Lung (tissue), 11 donors: ENCODE measurements at regions not wholly inside any gene's neighbourhood (a gene's known extent, or its start where the extent isn't known, plus 50 kb on each side); places are given as distances from the start of the nearest gene placed in this dataset.
A peak's percentile ranks its signal among the peaks of the same experiment; 100 is the strongest.

Source experiments
- ATAC-seq: fragments of 200-7000 bp; cut with Tn5 transposase; one replicate; pipeline ENCODE4 v1.9.1; 2020; ENCODE audit warnings: moderate number of reproducible peaks; ENCODE audit not compliant: insufficient read depth, low FRiP score
- DNase-seq, 3 donors: peaks; one replicate each; pipeline ENCODE4 v3.0.0-alpha.2; 2013 to 2017
- H3K27ac ChIP-seq, 2 donors: one replicate each; pipeline ENCODE4 v1.5.1; 2013; ENCODE audit warnings: mild to moderate bottlenecking in 2 of 2, moderate library complexity in 2 of 2, control low read depth in 1 of 2, inconsistent platforms in 1 of 2, low read depth in 1 of 2, low read length in 1 of 2
- H3K27me3 ChIP-seq, 3 donors: one replicate each; pipeline ENCODE4 v1.5.1; 2013; ENCODE audit warnings: low read length in 2 of 3; ENCODE audit not compliant: control insufficient read depth in 3 of 3, insufficient read depth in 3 of 3
- H3K36me3 ChIP-seq, 4 donors: one replicate each; pipeline ENCODE4 v1.5.1; 2013; ENCODE audit warnings: low read length in 4 of 4, mild to moderate bottlenecking in 1 of 4, moderate library complexity in 1 of 4; ENCODE audit not compliant: control insufficient read depth in 4 of 4, insufficient read depth in 4 of 4
- H3K4me1 ChIP-seq, 5 donors: one replicate each; pipeline ENCODE4 v1.5.1; 2013; ENCODE audit warnings: low read length in 5 of 5, mild to moderate bottlenecking in 2 of 5, moderate library complexity in 1 of 5; ENCODE audit not compliant: control insufficient read depth in 5 of 5, insufficient read depth in 5 of 5
- H3K4me3 ChIP-seq: one replicate; pipeline ENCODE4 v1.5.1; 2013; ENCODE audit warnings: mild to moderate bottlenecking, control low read depth, moderate library complexity
- H3K9ac ChIP-seq, 2 donors: one replicate each; pipeline ENCODE4 v1.5.1; 2013; ENCODE audit warnings: low read length in 2 of 2, control low read depth in 1 of 2; ENCODE audit not compliant: insufficient read depth in 1 of 2
- H3K9me3 ChIP-seq, 4 donors: one replicate each; pipeline ENCODE4 v1.5.1; 2013; ENCODE audit warnings: low read length in 3 of 4, mild to moderate bottlenecking in 1 of 4, moderate library complexity in 1 of 4; ENCODE audit not compliant: control insufficient read depth in 4 of 4, insufficient read depth in 3 of 4
- WGBS, 2 donors: extraction: QIAGEN DNeasy Blood & Tissue Kit; methylation state at CpG; one replicate each; pipeline ENCODE4 v1.1.7; 2013; 5-methylcytosine and 5-hydroxymethylcytosine counted together
- TF ChIP-seq, protein P1 (sequence below): IDR thresholded peaks from 2 replicates; pipeline ENCODE4 v1.5.1; 2012; ENCODE audit warnings: mild to moderate bottlenecking; ENCODE audit errors: control extremely low read depth, extremely low read depth
- donor health status: control.
- donor health status: control.
- donor health status: Bipolar disorder and iron deficiency.
- donor health status: healthy.
- donor health status: DM: yes; HTN: yes; CAD: no.

DNA sequence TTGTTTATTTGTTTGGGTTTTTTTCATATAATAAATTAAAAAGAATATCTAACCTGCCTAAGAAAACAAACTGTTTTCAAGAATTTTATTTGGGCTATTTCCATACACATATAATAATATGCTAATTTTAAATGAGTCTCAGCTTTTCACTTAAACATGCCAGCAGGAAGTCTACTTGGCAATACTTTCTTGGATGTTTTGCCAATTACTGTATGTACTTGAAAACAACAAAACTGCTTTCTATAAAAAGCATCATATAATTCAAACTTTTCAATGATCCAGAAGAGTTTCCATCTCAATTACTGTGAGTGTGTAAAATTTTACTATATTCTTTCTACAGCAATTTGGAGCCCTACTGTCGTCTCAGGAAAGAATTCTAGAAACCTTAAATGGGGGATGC, 961.2 kb downstream of the PCDH17 start:
- 84 to 85% methylated on average over 1 of the region's 1 CpG for WGBS, 2 donors
- H3K4me3 ChIP-seq: no peak overlapping the region
- DNase-seq (peak in 2 of 3 donors; percentile 23 to 74), ATAC-seq (no peak)
- no peaks in the 10 kb centered on the region for H3K4me1 ChIP-seq
- no peaks in the 10 kb centered on the region for H3K27me3 ChIP-seq
- H3K27ac ChIP-seq: no peak overlapping the region
- H3K9me3 ChIP-seq: no peaks in the 10 kb centered on the region
- TF ChIP-seq, protein P1, sequence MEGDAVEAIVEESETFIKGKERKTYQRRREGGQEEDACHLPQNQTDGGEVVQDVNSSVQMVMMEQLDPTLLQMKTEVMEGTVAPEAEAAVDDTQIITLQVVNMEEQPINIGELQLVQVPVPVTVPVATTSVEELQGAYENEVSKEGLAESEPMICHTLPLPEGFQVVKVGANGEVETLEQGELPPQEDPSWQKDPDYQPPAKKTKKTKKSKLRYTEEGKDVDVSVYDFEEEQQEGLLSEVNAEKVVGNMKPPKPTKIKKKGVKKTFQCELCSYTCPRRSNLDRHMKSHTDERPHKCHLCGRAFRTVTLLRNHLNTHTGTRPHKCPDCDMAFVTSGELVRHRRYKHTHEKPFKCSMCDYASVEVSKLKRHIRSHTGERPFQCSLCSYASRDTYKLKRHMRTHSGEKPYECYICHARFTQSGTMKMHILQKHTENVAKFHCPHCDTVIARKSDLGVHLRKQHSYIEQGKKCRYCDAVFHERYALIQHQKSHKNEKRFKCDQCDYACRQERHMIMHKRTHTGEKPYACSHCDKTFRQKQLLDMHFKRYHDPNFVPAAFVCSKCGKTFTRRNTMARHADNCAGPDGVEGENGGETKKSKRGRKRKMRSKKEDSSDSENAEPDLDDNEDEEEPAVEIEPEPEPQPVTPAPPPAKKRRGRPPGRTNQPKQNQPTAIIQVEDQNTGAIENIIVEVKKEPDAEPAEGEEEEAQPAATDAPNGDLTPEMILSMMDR: no peak
- no peak overlapping the region for H3K9ac ChIP-seq
- H3K36me3 ChIP-seq: no peaks in the 10 kb centered on the region

DNA sequence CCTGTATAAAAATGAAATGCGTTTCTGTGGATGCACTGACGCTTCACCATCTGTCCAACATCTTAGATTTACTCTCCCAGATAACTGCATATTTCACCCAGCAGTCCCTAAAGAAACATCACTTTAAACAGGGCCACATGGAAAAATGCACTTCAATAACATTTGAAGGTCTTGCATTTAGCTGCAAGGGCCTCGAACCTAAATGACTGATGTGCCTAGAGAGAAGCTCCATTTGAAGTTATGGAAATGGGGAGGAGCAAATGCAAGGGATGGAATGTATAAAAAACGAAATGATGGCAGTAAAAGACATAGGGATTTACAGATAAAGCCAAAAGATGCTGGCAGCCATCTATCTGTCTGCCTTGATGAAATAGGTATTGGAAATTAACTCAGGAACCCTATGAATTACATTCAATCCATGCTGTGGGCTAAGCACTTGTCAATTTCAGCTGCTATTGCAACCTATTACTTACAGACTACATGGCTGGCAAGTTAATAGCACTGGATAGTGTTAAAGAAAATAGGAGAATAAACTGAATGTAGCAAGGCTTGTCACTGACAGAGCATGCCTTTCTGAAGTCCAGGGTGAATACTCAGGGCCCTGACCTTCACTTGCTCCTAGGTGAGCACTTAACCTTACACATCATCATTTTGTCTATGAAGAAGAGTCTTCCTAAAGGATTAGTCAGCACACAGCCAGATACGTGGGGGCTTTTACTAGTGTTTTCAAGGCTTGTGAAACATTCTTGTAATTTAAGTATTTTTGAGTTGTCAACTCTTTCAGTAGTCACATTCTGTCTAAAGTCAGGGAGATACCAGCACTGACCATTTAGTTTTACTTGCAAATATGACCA, 963.4 kb downstream of the PCDH17 start:
- TF ChIP-seq, protein P1: no peak

DNA sequence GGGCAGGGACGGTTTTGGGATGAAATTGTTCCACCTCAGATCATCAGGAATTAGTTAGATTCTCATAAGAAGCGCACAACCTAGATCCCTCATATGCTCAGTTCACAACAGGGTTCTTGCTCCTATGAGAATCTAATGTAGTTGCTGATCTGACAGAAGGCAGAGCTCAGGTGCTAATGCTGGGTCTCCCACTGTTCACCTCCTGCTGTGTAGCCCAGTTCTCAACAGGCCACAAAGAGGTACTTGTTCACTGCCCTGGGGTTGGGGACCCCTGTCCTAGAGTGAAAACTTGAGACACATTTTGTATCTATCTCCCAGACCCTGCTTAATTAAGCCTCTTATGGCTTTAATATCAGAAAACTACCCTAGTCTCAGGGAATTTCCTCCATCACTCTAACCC, 966.0 kb downstream of the PCDH17 start:
- ATAC-seq (no peak), DNase-seq (no peak)
- Histone ChIP-seq H3K9me3 (peaks cover 0 to 3% (median 0%) of the 10 kb centered on the region in 4 donors), H3K4me1 (no peaks in the 10 kb centered on the region), H3K27me3 (no peaks in the 10 kb centered on the region), H3K9ac (no peak overlapping the region), H3K36me3 (no peaks in the 10 kb centered on the region), H3K27ac (no peak overlapping the region), H3K4me3 (no peak overlapping the region)
- WGBS, 2 donors: 94 to 95% methylated on average over 2 of the region's 2 CpGs
- TF ChIP-seq, protein P1: no peak

More for the DNA sequence above, 963.4 kb downstream of the PCDH17 start:
- no peak for DNase-seq
- 61% methylated on average over 5 of the region's 5 CpGs for WGBS, 2 donors
- Histone ChIP-seq H3K9ac (no peak overlapping the region), H3K36me3 (no peaks in the 10 kb centered on the region), H3K27me3 (no peaks in the 10 kb centered on the region), H3K4me1 (no peaks in the 10 kb centered on the region), H3K9me3 (no peaks in the 10 kb centered on the region), H3K4me3 (no peak overlapping the region), H3K27ac (no peak overlapping the region)
- ATAC-seq: no peak
